Mesendoderm (in vitro differentiated cells): ENCODE measurements at regions not wholly inside any gene's neighbourhood (a gene's known extent, or its start where the extent isn't known, plus 50 kb on each side); places are given as distances from the start of the nearest gene placed in this dataset.

Experiments
- DNase-seq: peaks from one replicate; pipeline ENCODE4 v3.0.0; 2013
- H2AK5ac ChIP-seq: 2 replicates; pipeline ENCODE4 v1.6.1; 2013; ENCODE audit warnings: low read length, inconsistent platforms
- H2BK120ac ChIP-seq: 2 replicates; pipeline ENCODE4 v1.6.1; 2013; ENCODE audit warnings: low read depth, mild to moderate bottlenecking, low read length, moderate library complexity, mixed read lengths
- H2BK15ac ChIP-seq: replicated peaks from 2 replicates; pipeline ENCODE4 v1.6.1; 2013; ENCODE audit warnings: low read depth, mild to moderate bottlenecking, moderate library complexity
- H2BK5ac ChIP-seq: 2 replicates; pipeline ENCODE4 v1.6.1; 2013; ENCODE audit warnings: low read length, inconsistent platforms
- H3K18ac ChIP-seq: 2 replicates; pipeline ENCODE4 v1.6.1; 2013; ENCODE audit warnings: mild to moderate bottlenecking, low read length, mixed read lengths
- H3K23ac ChIP-seq: one replicate; pipeline ENCODE4 v1.6.1; 2013; ENCODE audit warnings: low read length
- H3K27ac ChIP-seq: 2 replicates; pipeline ENCODE4 v1.5.1; 2013; ENCODE audit warnings: low read depth, mild to moderate bottlenecking, inconsistent platforms, low read length, moderate library complexity
- H3K27me3 ChIP-seq: 2 replicates; pipeline ENCODE4 v1.6.1; 2013; ENCODE audit warnings: low read length, control low read depth, mild to moderate bottlenecking, inconsistent platforms; ENCODE audit not compliant: insufficient read depth, poor library complexity
- H3K36me3 ChIP-seq: 2 replicates; pipeline ENCODE4 v1.6.1; 2013; ENCODE audit warnings: low read length, inconsistent platforms; ENCODE audit not compliant: control insufficient read depth, insufficient read depth
- H3K4ac ChIP-seq: one replicate; pipeline ENCODE4 v1.6.1; 2013; ENCODE audit warnings: low read depth, mild to moderate bottlenecking, low read length, moderate library complexity
- H3K4me1 ChIP-seq: 2 replicates; pipeline ENCODE4 v1.6.1; 2013; ENCODE audit warnings: low read depth, low read length, inconsistent platforms; ENCODE audit not compliant: control insufficient read depth
- H3K4me2 ChIP-seq: 2 replicates; pipeline ENCODE4 v1.6.1; 2013; ENCODE audit warnings: low read length
- H3K4me3 ChIP-seq: 2 replicates; pipeline ENCODE4 v1.5.1; 2013; ENCODE audit warnings: mild to moderate bottlenecking, low read length
- H3K56ac ChIP-seq: one replicate; pipeline ENCODE4 v1.6.1; 2013; ENCODE audit warnings: low read length
- H3K79me1 ChIP-seq: 2 replicates; pipeline ENCODE4 v1.6.1; 2013; ENCODE audit warnings: low read length, inconsistent platforms
- H3K79me2 ChIP-seq: 2 replicates; pipeline ENCODE4 v1.6.1; 2013; ENCODE audit warnings: mild to moderate bottlenecking, low read length; ENCODE audit not compliant: control insufficient read depth, insufficient read depth
- H3K9ac ChIP-seq: 2 replicates; pipeline ENCODE4 v1.6.1; 2013; ENCODE audit warnings: low read length, inconsistent platforms
- H4K5ac ChIP-seq: one replicate; pipeline ENCODE4 v1.6.1; 2013; ENCODE audit warnings: low read length
- H4K8ac ChIP-seq: one replicate; pipeline ENCODE4 v1.6.1; 2013; ENCODE audit warnings: low read depth, mild to moderate bottlenecking, control low read depth, low read length, moderate library complexity
- WGBS: extraction: QIAGEN DNeasy Blood & Tissue Kit; methylation state at CpG from one replicate; pipeline ENCODE4 v1.1.7; 2013; ENCODE audit warnings: low lambda C conversion rate, missing lambda C conversion rate; ENCODE audit not compliant: insufficient coverage; ENCODE audit errors: extremely low coverage; 5-methylcytosine and 5-hydroxymethylcytosine counted together

DNA sequence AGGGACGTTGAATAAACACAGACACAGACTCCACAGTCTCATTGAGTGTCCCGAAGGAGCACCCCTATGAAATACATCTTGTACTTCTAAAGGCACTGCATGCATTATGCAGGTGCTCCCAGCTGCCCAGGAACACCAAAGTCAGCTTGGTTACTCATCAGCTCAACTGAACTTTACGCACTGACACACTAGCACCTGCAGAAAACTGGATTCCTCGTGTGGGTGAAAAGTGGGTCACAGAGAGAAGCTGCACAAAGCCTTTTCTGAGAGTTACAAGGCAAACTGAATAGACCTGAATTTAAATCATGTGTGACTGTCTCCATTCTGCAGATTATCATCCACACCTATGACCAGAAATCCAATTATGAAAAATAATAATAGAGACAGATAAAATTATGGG, 527.5 kb upstream of the NBEA start:
- no peak overlapping the region for H3K23ac ChIP-seq
- no peaks in the 10 kb centered on the region for H3K79me2 ChIP-seq
- WGBS = no CpG with 5 or more reads among the region's 4 CpGs
- H2BK120ac ChIP-seq = no peak overlapping the region
- H3K9ac ChIP-seq = no peak overlapping the region
- no peaks in the 10 kb centered on the region for H3K27me3 ChIP-seq
- H4K5ac ChIP-seq = no peak overlapping the region
- no peak overlapping the region for H3K4ac ChIP-seq
- H3K4me2 ChIP-seq = no peak overlapping the region
- H3K56ac ChIP-seq = no peak overlapping the region
- no peak overlapping the region for H3K4me3 ChIP-seq
- no peak overlapping the region for H2BK5ac ChIP-seq
- no peak overlapping the region for H3K27ac ChIP-seq
- no peak overlapping the region for H3K18ac ChIP-seq
- no peak overlapping the region for H2BK15ac ChIP-seq
- H2AK5ac ChIP-seq = no peak overlapping the region
- H3K79me1 ChIP-seq = no peaks in the 10 kb centered on the region
- no peaks in the 10 kb centered on the region for H3K4me1 ChIP-seq
- H3K36me3 ChIP-seq = no peaks in the 10 kb centered on the region
- DNase-seq = no peak
- no peak overlapping the region for H4K8ac ChIP-seq

DNA sequence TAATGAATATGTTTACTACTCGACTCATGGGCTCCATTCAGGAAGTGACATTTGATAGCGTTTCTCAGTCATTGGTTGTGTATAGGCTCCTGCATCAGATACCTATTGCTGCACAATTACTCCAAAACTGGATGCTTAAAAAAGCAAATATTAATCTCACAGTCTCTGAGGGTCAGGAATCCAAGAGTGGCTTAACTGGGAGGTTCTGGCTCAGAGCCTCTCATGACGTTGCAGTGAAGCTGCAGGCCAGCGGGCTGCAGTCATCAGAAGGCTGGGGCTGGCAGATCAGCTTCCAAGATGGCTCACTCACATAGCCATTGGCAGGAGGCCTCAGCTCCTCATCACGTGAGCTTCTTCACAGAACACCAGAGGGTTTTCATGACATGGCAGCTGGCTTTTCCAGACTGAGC, 525.1 kb upstream of the NBEA start:
- Histone ChIP-seq H3K27me3 (no peaks in the 10 kb centered on the region), H3K4me3 (no peak overlapping the region), H3K79me1 (no peaks in the 10 kb centered on the region), H3K4ac (no peak overlapping the region), H3K18ac (no peak overlapping the region), H2BK120ac (no peak overlapping the region), H3K4me2 (no peak overlapping the region), H3K27ac (no peak overlapping the region), H4K8ac (no peak overlapping the region), H3K4me1 (no peaks in the 10 kb centered on the region), H2BK15ac (no peak overlapping the region), H2BK5ac (no peak overlapping the region), H3K36me3 (no peaks in the 10 kb centered on the region), H3K56ac (no peak overlapping the region), H3K23ac (no peak overlapping the region), H3K9ac (no peak overlapping the region), H3K79me2 (no peaks in the 10 kb centered on the region), H2AK5ac (no peak overlapping the region), H4K5ac (no peak overlapping the region)
- no CpG with 5 or more reads among the region's 5 CpGs for WGBS
- DNase-seq = no peak

DNA sequence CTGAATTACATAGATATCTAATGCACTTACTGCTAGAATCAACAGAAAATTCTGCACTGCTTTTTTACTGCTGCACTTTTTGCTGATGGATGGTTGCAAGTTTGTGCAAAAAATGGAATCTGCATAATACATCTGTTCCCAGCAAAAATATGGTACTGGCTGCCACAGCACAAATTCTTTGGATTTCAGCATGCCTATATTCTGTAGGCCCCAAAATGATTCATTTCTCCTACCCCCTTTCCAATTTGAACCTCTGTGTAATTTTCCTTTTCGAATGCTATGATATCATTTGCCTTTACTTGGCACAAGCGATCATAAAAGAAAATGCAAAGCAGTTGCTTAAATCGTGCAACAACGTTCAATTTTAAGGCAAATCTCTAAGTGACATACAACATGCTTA, 524.2 kb upstream of the NBEA start:
- H3K4me2 ChIP-seq = no peak overlapping the region
- no peak overlapping the region for H2AK5ac ChIP-seq
- H2BK120ac ChIP-seq = no peak overlapping the region
- no peak overlapping the region for H2BK5ac ChIP-seq
- no peaks in the 10 kb centered on the region for H3K79me1 ChIP-seq
- no peaks in the 10 kb centered on the region for H3K4me1 ChIP-seq
- H3K4ac ChIP-seq = no peak overlapping the region
- no peak overlapping the region for H4K8ac ChIP-seq
- H2BK15ac ChIP-seq = no peak overlapping the region
- no peak overlapping the region for H3K56ac ChIP-seq
- no peak overlapping the region for H3K27ac ChIP-seq
- H3K36me3 ChIP-seq = no peaks in the 10 kb centered on the region
- H4K5ac ChIP-seq = no peak overlapping the region
- H3K9ac ChIP-seq = no peak overlapping the region
- no peak for DNase-seq
- WGBS = no CpG with 5 or more reads among the region's 4 CpGs
- H3K23ac ChIP-seq = no peak overlapping the region
- H3K27me3 ChIP-seq = no peaks in the 10 kb centered on the region
- H3K18ac ChIP-seq = no peak overlapping the region
- H3K79me2 ChIP-seq = no peaks in the 10 kb centered on the region
- no peak overlapping the region for H3K4me3 ChIP-seq

DNA sequence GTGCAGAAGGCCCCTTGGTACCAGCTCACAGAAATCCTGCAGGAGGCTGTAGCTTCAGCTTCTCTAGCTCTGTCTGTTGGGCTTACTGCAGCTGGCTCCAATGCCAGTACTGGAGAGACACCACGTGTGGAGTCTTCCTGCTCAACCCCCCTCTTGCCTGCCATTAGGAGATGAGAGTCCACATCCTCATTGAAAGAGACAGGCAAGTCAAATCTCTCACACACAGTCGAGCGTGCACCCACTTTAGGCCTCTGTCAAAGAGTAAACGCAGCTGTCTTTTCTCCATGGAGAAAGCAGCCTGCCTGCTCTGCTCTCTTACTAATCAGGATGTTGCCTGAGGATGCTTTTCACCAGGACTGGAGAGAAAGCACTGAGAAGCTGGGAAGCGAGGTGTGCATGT, 523.0 kb upstream of the NBEA start:
- H3K27ac ChIP-seq = no peak overlapping the region

DNA sequence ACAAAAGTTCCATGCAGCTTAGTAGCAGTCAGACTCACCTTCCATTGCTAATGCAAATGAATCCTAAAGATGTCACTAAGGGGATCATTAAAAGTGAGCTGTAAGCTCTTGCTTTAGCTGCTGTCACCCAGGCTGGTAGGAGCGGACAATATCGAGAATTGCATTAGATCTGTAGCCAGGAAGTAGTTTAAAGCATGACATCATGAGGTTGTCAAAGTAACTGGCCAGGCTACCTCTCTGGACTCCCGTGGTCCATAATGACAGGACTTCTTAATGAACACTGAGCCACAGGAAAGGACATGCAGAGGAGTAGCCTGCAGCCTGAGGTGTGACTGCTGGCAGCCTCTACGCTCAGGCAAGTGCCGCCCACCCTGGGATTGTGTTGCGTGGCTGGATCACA, 522.3 kb upstream of the NBEA start:
- Histone ChIP-seq H2BK15ac (no peak overlapping the region), H2AK5ac (no peak overlapping the region)

More for the DNA sequence above, 523.0 kb upstream of the NBEA start:
- Histone ChIP-seq H3K27me3 (no peaks in the 10 kb centered on the region), H3K18ac (no peak overlapping the region), H4K5ac (no peak overlapping the region), H3K4me2 (no peak overlapping the region), H2AK5ac (no peak overlapping the region), H3K36me3 (no peaks in the 10 kb centered on the region), H3K79me1 (no peaks in the 10 kb centered on the region), H2BK120ac (no peak overlapping the region), H2BK15ac (no peak overlapping the region), H3K79me2 (no peaks in the 10 kb centered on the region), H3K23ac (no peak overlapping the region), H3K4ac (no peak overlapping the region), H3K9ac (no peak overlapping the region), H3K4me1 (no peaks in the 10 kb centered on the region), H3K56ac (no peak overlapping the region), H2BK5ac (no peak overlapping the region), H4K8ac (no peak overlapping the region), H3K4me3 (no peak overlapping the region)
- DNase-seq = no peak
- WGBS = no CpG with 5 or more reads among the region's 5 CpGs

DNA sequence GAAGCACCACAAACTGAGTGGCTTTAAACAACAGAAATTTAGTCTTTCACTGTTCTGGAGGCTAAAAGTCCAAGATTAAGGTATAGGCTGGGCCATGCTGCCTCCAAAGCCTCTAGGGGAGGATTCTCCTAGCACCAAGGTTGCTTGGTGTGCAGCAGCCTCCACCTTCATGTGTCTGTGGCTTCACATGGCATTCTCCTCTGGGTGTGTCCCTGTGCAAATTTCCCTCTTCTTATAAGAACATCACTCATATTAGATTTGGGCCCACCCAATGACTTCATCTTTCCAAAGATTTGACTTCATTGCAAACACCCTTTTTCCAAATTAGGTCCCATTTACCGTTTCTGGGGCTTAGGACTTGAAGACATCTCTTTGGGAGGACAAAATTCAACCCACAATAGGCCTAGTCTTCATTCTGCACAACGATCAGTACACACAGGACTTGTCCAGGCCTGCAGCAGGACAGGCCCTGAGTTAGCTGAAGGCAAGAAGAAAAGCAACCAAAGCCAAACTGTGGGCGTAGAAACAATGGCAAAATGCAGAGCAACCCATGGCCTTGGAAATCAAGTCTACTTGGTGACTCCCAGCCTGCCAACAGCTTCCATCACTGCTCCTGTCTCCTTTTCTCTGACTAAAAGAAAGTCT, 521.2 kb upstream of the NBEA start:
- no peak overlapping the region for H3K23ac ChIP-seq
- H3K36me3 ChIP-seq = no peaks in the 10 kb centered on the region
- peaks cover 3% of the 10 kb centered on the region for H3K4me1 ChIP-seq
- no peak overlapping the region for H2AK5ac ChIP-seq
- no peak overlapping the region for H3K9ac ChIP-seq
- H2BK120ac ChIP-seq = no peak overlapping the region
- H3K56ac ChIP-seq = no peak overlapping the region
- H4K8ac ChIP-seq = no peak overlapping the region
- no peak overlapping the region for H4K5ac ChIP-seq
- no peaks in the 10 kb centered on the region for H3K27me3 ChIP-seq
- H3K79me2 ChIP-seq = no peaks in the 10 kb centered on the region
- H3K4me3 ChIP-seq = no peak overlapping the region
- H3K4me2 ChIP-seq = no peak overlapping the region
- H2BK15ac ChIP-seq = no peak overlapping the region
- WGBS = no CpG with 5 or more reads among the region's 3 CpGs
- no peak overlapping the region for H2BK5ac ChIP-seq
- no peaks in the 10 kb centered on the region for H3K79me1 ChIP-seq
- DNase-seq = no peak
- no peak overlapping the region for H3K18ac ChIP-seq
- H3K4ac ChIP-seq = no peak overlapping the region
- no peak overlapping the region for H3K27ac ChIP-seq

More for the DNA sequence above, 522.3 kb upstream of the NBEA start:
- no peak overlapping the region for H2BK120ac ChIP-seq
- no peak overlapping the region for H4K5ac ChIP-seq
- no peaks in the 10 kb centered on the region for H3K4me1 ChIP-seq
- H3K27ac ChIP-seq = no peak overlapping the region
- no CpG with 5 or more reads among the region's 6 CpGs for WGBS
- H3K23ac ChIP-seq = no peak overlapping the region
- no peak overlapping the region for H3K56ac ChIP-seq
- H3K4ac ChIP-seq = no peak overlapping the region
- H4K8ac ChIP-seq = no peak overlapping the region
- no peaks in the 10 kb centered on the region for H3K27me3 ChIP-seq
- no peaks in the 10 kb centered on the region for H3K79me2 ChIP-seq
- no peaks in the 10 kb centered on the region for H3K79me1 ChIP-seq
- H3K4me3 ChIP-seq = no peak overlapping the region
- no peak overlapping the region for H3K4me2 ChIP-seq
- no peak for DNase-seq
- no peak overlapping the region for H3K18ac ChIP-seq
- no peak overlapping the region for H2BK5ac ChIP-seq
- H3K36me3 ChIP-seq = no peaks in the 10 kb centered on the region
- no peak overlapping the region for H3K9ac ChIP-seq
